ENCODE measurements at regions not wholly inside any gene's neighbourhood (a gene's known extent, or its start where the extent isn't known, plus 50 kb on each side); places are given as distances from the start of the nearest gene placed in this dataset.

GRCh38 chr16:73912850-73913249 is 383.8 kb upstream of the PSMD7 start:
- Histone ChIP-seq H3K4me2 (ENCODE audit: low read length) (no peak overlapping the region), H3K9ac (ENCODE audit: low read length) (no peak overlapping the region), H3K9me3 (ENCODE audit: insufficient read depth, low read length) (no peaks in the 10 kb centered on the region), H3K79me2 (ENCODE audit: low read length) (no peaks in the 10 kb centered on the region), H2AFZ (ENCODE audit: low read depth, low read length) (no peak overlapping the region), H3K27me3 (ENCODE audit: low read depth, low read length) (peaks cover 52% of the 10 kb centered on the region), H3K27ac (ENCODE audit: low read length) (no peak overlapping the region), H3K36me3 (replicated peaks; ENCODE audit: low read depth, low read length) (no peaks in the 10 kb centered on the region), H4K20me1 (ENCODE audit: insufficient read depth, low read length) (no peaks in the 10 kb centered on the region), H3K4me3 (ENCODE audit: low read length) (no peak overlapping the region), H3K4me1 (ENCODE audit: low read length) (no peaks in the 10 kb centered on the region)
- no peak for TF ChIP-seq CTCF (IDR thresholded peaks at IDR 0.05; ENCODE audit: low read depth, low read length)

GRCh38 chr16:73912281-73912680 is 384.3 kb upstream of the PSMD7 start:
- Histone ChIP-seq H3K9me3 (ENCODE audit: insufficient read depth, low read length) (no peaks in the 10 kb centered on the region), H3K4me3 (ENCODE audit: low read length) (no peak overlapping the region), H3K27me3 (ENCODE audit: low read depth, low read length) (peaks cover 50% of the 10 kb centered on the region)

GRCh38 chr16:73909529-73910035 is 387.0 kb upstream of the PSMD7 start:
- H3K4me1 ChIP-seq (ENCODE audit: low read length): no peaks in the 10 kb centered on the region
- no peaks in the 10 kb centered on the region for H3K79me2 ChIP-seq (ENCODE audit: low read length)
- no peaks in the 10 kb centered on the region for H3K36me3 ChIP-seq (replicated peaks; ENCODE audit: low read depth, low read length)
- H2AFZ ChIP-seq (ENCODE audit: low read depth, low read length): no peak overlapping the region
- peaks cover 31% of the 10 kb centered on the region for H3K27me3 ChIP-seq (ENCODE audit: low read depth, low read length)
- H3K9ac ChIP-seq (ENCODE audit: low read length): no peak overlapping the region
- TF ChIP-seq CTCF (IDR thresholded peaks at IDR 0.05; ENCODE audit: low read depth, low read length) (no peak), EZH2phosphoT487 (IDR thresholded peaks at IDR 0.05; ENCODE audit: low read depth) (no peak)
- H3K4me2 ChIP-seq (ENCODE audit: low read length): no peak overlapping the region
- no peak overlapping the region for H3K27ac ChIP-seq (ENCODE audit: low read length)
- H3K4me3 ChIP-seq (ENCODE audit: low read length): no peak overlapping the region
- H4K20me1 ChIP-seq (ENCODE audit: insufficient read depth, low read length): no peaks in the 10 kb centered on the region
- H3K9me3 ChIP-seq (ENCODE audit: insufficient read depth, low read length): no peaks in the 10 kb centered on the region

More at GRCh38 chr16:73912281-73912680, 384.3 kb upstream of the PSMD7 start:
- Histone ChIP-seq H4K20me1 (ENCODE audit: insufficient read depth, low read length) (no peaks in the 10 kb centered on the region), H3K79me2 (ENCODE audit: low read length) (no peaks in the 10 kb centered on the region), H3K4me1 (ENCODE audit: low read length) (no peaks in the 10 kb centered on the region), H3K9ac (ENCODE audit: low read length) (no peak overlapping the region), H3K4me2 (ENCODE audit: low read length) (no peak overlapping the region), H3K36me3 (replicated peaks; ENCODE audit: low read depth, low read length) (no peaks in the 10 kb centered on the region), H3K27ac (ENCODE audit: low read length) (no peak overlapping the region), H2AFZ (ENCODE audit: low read depth, low read length) (no peak overlapping the region)
- TF ChIP-seq CTCF (IDR thresholded peaks at IDR 0.05; ENCODE audit: low read depth, low read length) (no peak), EZH2phosphoT487 (IDR thresholded peaks at IDR 0.05; ENCODE audit: low read depth) (no peak)

- TF ChIP-seq CTCF (IDR thresholded peaks at IDR 0.05; ENCODE audit: low read depth, low read length): no peak
- Histone ChIP-seq H3K4me1 (ENCODE audit: low read length) (peaks cover 30% of the 10 kb centered on the region), H3K36me3 (replicated peaks; ENCODE audit: low read depth, low read length) (no peaks in the 10 kb centered on the region), H4K20me1 (ENCODE audit: insufficient read depth, low read length) (no peaks in the 10 kb centered on the region), H3K4me3 (ENCODE audit: low read length) (peak overlapping the region; percentile 69), H3K9me3 (ENCODE audit: insufficient read depth, low read length) (no peaks in the 10 kb centered on the region), H3K27me3 (ENCODE audit: low read depth, low read length) (peaks cover 19% of the 10 kb centered on the region), H3K79me2 (ENCODE audit: low read length) (no peaks in the 10 kb centered on the region), H2AFZ (ENCODE audit: low read depth, low read length) (peak overlapping the region; percentile 86), H3K9ac (ENCODE audit: low read length) (peak overlapping the region; percentile 28; the same call in 1 of the 2 replicates), H3K4me2 (ENCODE audit: low read length) (peak overlapping the region; percentile 74), H3K27ac (ENCODE audit: low read length) (no peak overlapping the region)
Measured at GRCh38 chr16:73891129-73891542, 405.5 kb upstream of the PSMD7 start.
